ENCODE measurements at regions not wholly inside any gene's neighbourhood (a gene's known extent, or its start where the extent isn't known, plus 50 kb on each side); places are given as distances from the start of the nearest gene placed in this dataset.
"Not testable (repeated sequence)": the region's sequence is repeated elsewhere in the genome, so short reads cannot be mapped to it uniquely, and the experiment has no call there.

GRCh38 chr2:211204902-211205301 lies 648.5 kb downstream of the CPS1 start:
- no peak for DNase-seq (ENCODE audit: extremely low read depth in 1 of 2, low read depth in 1 of 2)

- DNase-seq (ENCODE audit: extremely low read depth in 1 of 2, low read depth in 1 of 2): no peak
Observed at GRCh38 chr2:211205358-211205757, 649.0 kb downstream of the CPS1 start.

GRCh38 chr2:211205836-211206235 lies 649.4 kb downstream of the CPS1 start:
- DNase-seq (ENCODE audit: extremely low read depth in 1 of 2, low read depth in 1 of 2): no peak

- no peak for DNase-seq (ENCODE audit: extremely low read depth in 1 of 2, low read depth in 1 of 2)
Observed at GRCh38 chr2:211216221-211216620, 659.8 kb downstream of the CPS1 start.

GRCh38 chr2:211219548-211219947 lies 663.1 kb downstream of the CPS1 start:
- not testable (repeated sequence) for DNase-seq (ENCODE audit: extremely low read depth in 1 of 2, low read depth in 1 of 2)

- DNase-seq (ENCODE audit: extremely low read depth in 1 of 2, low read depth in 1 of 2): no peak
Observed at GRCh38 chr2:211225784-211226183, 669.4 kb downstream of the CPS1 start.

GRCh38 chr2:211228559-211228958 lies 672.2 kb downstream of the CPS1 start:
- DNase-seq (ENCODE audit: extremely low read depth in 1 of 2, low read depth in 1 of 2): no peak

- DNase-seq (ENCODE audit: extremely low read depth in 1 of 2, low read depth in 1 of 2): no peak
Observed at GRCh38 chr2:211237586-211238275, 681.3 kb downstream of the CPS1 start.

- DNase-seq (ENCODE audit: extremely low read depth in 1 of 2, low read depth in 1 of 2): no peak
Observed at GRCh38 chr2:211241891-211242290, 685.5 kb downstream of the CPS1 start.

GRCh38 chr2:211247751-211248150 lies 691.4 kb downstream of the CPS1 start:
- DNase-seq (ENCODE audit: extremely low read depth in 1 of 2, low read depth in 1 of 2): no peak

GRCh38 chr2:211248841-211249240 lies 692.4 kb downstream of the CPS1 start:
- no peak for DNase-seq (ENCODE audit: extremely low read depth in 1 of 2, low read depth in 1 of 2)

GRCh38 chr2:211251016-211251415 lies 694.6 kb downstream of the CPS1 start:
- DNase-seq (ENCODE audit: extremely low read depth in 1 of 2, low read depth in 1 of 2): no peak

GRCh38 chr2:211258646-211259335 lies 702.4 kb downstream of the CPS1 start:
- DNase-seq (ENCODE audit: extremely low read depth in 1 of 2, low read depth in 1 of 2): no peak

GRCh38 chr2:211259831-211260476 lies 703.6 kb downstream of the CPS1 start:
- DNase-seq (ENCODE audit: extremely low read depth in 1 of 2, low read depth in 1 of 2): no peak

GRCh38 chr2:211270257-211270656 lies 713.9 kb downstream of the CPS1 start:
- DNase-seq (ENCODE audit: extremely low read depth in 1 of 2, low read depth in 1 of 2): no peak

GRCh38 chr2:211281430-211282073 lies 725.2 kb downstream of the CPS1 start:
- no peak for DNase-seq (ENCODE audit: extremely low read depth in 1 of 2, low read depth in 1 of 2)

- no peak for DNase-seq (ENCODE audit: extremely low read depth in 1 of 2, low read depth in 1 of 2)
Observed at GRCh38 chr2:211302676-211303075, 746.3 kb downstream of the CPS1 start.

- no peak for DNase-seq (ENCODE audit: extremely low read depth in 1 of 2, low read depth in 1 of 2)
Observed at GRCh38 chr2:211306929-211307328, 750.5 kb downstream of the CPS1 start.

All from activated CD8-positive, alpha-beta memory T cell treated with anti-CD3 and anti-CD28 coated beads for 1 hour (primary cell).